ENCODE measurements at regions not wholly inside any gene's neighbourhood (a gene's known extent, or its start where the extent isn't known, plus 50 kb on each side); places are given as distances from the start of the nearest gene placed in this dataset.

DNA sequence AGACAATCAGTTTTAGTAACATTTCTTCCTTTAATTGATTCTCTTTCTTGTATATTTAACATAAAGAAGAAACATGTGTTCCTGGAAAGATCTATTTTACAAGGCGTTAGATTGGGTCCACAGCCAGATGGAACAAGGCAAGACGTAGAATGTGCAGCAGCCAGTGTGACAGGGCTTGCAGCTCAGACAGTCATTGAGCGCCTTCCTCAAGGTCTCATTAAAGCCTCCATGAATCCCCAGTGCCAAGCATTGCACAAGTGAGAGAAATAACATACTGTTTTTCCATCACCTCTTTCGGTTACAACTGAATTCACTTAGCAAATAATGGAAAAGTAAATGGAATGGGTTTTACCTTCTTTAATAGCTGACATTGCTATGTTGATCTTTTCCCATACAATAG, 292.5 kb downstream of the USP46 start:
- Histone ChIP-seq H3K4me3 (replicated peaks in 1 of 3) (no peak overlapping the region), H3K36me3 (no peaks in the 10 kb centered on the region), H3K27me3 (no peaks in the 10 kb centered on the region), H3K4me1 (no peaks in the 10 kb centered on the region), H3K27ac (no peak overlapping the region), H3K9me3 (no peaks in the 10 kb centered on the region)
- intact Hi-C loops (cut with DNase I), result no loop called here
- TF ChIP-seq POLR2A (IDR thresholded peaks at IDR 0.05), result no peak
- TF ChIP-seq, protein P1, sequence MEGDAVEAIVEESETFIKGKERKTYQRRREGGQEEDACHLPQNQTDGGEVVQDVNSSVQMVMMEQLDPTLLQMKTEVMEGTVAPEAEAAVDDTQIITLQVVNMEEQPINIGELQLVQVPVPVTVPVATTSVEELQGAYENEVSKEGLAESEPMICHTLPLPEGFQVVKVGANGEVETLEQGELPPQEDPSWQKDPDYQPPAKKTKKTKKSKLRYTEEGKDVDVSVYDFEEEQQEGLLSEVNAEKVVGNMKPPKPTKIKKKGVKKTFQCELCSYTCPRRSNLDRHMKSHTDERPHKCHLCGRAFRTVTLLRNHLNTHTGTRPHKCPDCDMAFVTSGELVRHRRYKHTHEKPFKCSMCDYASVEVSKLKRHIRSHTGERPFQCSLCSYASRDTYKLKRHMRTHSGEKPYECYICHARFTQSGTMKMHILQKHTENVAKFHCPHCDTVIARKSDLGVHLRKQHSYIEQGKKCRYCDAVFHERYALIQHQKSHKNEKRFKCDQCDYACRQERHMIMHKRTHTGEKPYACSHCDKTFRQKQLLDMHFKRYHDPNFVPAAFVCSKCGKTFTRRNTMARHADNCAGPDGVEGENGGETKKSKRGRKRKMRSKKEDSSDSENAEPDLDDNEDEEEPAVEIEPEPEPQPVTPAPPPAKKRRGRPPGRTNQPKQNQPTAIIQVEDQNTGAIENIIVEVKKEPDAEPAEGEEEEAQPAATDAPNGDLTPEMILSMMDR (IDR thresholded peaks at IDR 0.05), result no peak
- WGBS, 2 donors, result 77 to 85% methylated on average over 4 of the region's 4 CpGs
- no peak for DNase-seq

GRCh38 chr4:52367282-52367830, 291.7 kb downstream of the USP46 start:
- no peaks in the 10 kb centered on the region for H3K4me1 ChIP-seq
- H3K27me3 ChIP-seq, result no peaks in the 10 kb centered on the region
- WGBS, 2 donors, result 59 to 70% methylated on average over 2 of the region's 2 CpGs
- no peaks in the 10 kb centered on the region for H3K36me3 ChIP-seq
- DNase-seq, result no peak
- no peak overlapping the region for H3K4me3 ChIP-seq (replicated peaks in 1 of 3)
- no peak for TF ChIP-seq POLR2A (IDR thresholded peaks at IDR 0.05)
- TF ChIP-seq, protein P1 (IDR thresholded peaks at IDR 0.05), result no peak
- H3K27ac ChIP-seq, result no peak overlapping the region
- intact Hi-C loops (cut with DNase I), result no loop called here
- no peaks in the 10 kb centered on the region for H3K9me3 ChIP-seq

DNA sequence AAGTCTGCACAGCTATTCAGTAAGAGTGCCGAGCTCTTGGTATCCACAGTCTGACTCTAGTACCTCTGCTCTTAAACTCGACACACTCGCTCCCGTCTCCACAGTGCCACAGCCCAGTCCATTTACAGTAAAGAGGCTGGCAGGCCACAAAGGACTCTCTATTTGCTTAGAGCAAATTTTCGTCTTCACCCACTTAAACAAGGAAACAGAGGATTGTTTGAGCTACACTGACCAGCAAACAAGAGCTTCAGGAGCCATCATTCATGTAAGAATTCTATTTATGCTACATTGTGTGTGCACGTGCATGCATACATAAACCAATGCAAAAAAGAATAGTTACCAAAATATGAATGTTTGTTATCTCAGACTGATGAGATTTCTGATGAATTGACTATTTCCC, 290.2 kb downstream of the USP46 start:
- DNase-seq, result no peak
- H3K27me3 ChIP-seq, result no peaks in the 10 kb centered on the region
- no peaks in the 10 kb centered on the region for H3K4me1 ChIP-seq
- H3K36me3 ChIP-seq, result no peaks in the 10 kb centered on the region
- no peak overlapping the region for H3K27ac ChIP-seq
- H3K4me3 ChIP-seq (replicated peaks in 1 of 3), result no peak overlapping the region
- intact Hi-C loops (cut with DNase I), result no loop called here
- TF ChIP-seq POLR2A (IDR thresholded peaks at IDR 0.05), result no peak
- TF ChIP-seq, protein P1 (IDR thresholded peaks at IDR 0.05), result no peak
- 73 to 87% methylated on average over 6 of the region's 6 CpGs for WGBS, 2 donors
- no peaks in the 10 kb centered on the region for H3K9me3 ChIP-seq

GRCh38 chr4:52369649-52370048, 289.5 kb downstream of the USP46 start:
- DNase-seq, result no peak
- intact Hi-C loops (cut with DNase I), result no loop called here
- WGBS, 2 donors, result 89 to 95% methylated on average over 1 of the region's 1 CpG
- H3K36me3 ChIP-seq, result no peaks in the 10 kb centered on the region
- no peak for TF ChIP-seq POLR2A (IDR thresholded peaks at IDR 0.05)
- TF ChIP-seq, protein P1 (IDR thresholded peaks at IDR 0.05), result no peak
- no peak overlapping the region for H3K27ac ChIP-seq
- H3K4me3 ChIP-seq (replicated peaks in 1 of 3), result no peak overlapping the region
- H3K27me3 ChIP-seq, result no peaks in the 10 kb centered on the region
- H3K4me1 ChIP-seq, result no peaks in the 10 kb centered on the region
- no peaks in the 10 kb centered on the region for H3K9me3 ChIP-seq

- WGBS, 2 donors, result 96% methylated on average over 5 of the region's 5 CpGs
- TF ChIP-seq, protein P1 (IDR thresholded peaks at IDR 0.05), result no peak
- TF ChIP-seq POLR2A (IDR thresholded peaks at IDR 0.05), result no peak
- Histone ChIP-seq H3K4me1 (no peaks in the 10 kb centered on the region), H3K4me3 (replicated peaks in 1 of 3) (no peak overlapping the region), H3K36me3 (no peaks in the 10 kb centered on the region), H3K27me3 (no peaks in the 10 kb centered on the region), H3K9me3 (no peaks in the 10 kb centered on the region), H3K27ac (no peak overlapping the region)
- no peak for DNase-seq
- intact Hi-C loops (cut with DNase I), result no loop called here
Observed at GRCh38 chr4:52370576-52370975, 288.5 kb downstream of the USP46 start.

Measured in thyroid gland (tissue), 4 donors.